Cerebellar cortex (tissue), 1 donor: ENCODE measurements at regions not wholly inside any gene's neighbourhood (a gene's known extent, or its start where the extent isn't known, plus 50 kb on each side); places are given as distances from the start of the nearest gene placed in this dataset.

Experiments
- DNase-seq: peaks from one replicate; pipeline ENCODE4 v3.0.0-alpha.2; 2015; ENCODE audit warnings: low spot score

DNA sequence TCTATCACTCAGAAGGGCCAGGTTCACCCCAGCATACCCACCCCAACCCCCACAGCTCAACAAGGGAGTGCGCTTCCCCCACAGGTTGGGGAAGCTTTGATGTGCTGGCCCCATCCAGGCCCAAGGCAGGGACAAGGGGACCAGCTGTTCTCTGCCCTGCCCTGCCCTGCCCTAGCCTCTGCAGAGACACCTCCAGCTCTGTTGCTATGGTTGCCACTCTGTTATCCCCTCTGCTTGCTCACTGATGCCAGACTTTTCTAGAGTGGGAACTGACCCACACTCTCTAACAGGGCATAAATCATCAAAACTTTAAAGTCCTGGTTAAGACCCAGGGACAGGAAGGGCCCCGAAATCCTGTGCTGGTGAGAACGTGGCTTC, 50.4 kb upstream of the ENPP7 start:
- DNase-seq, result no peak

DNA sequence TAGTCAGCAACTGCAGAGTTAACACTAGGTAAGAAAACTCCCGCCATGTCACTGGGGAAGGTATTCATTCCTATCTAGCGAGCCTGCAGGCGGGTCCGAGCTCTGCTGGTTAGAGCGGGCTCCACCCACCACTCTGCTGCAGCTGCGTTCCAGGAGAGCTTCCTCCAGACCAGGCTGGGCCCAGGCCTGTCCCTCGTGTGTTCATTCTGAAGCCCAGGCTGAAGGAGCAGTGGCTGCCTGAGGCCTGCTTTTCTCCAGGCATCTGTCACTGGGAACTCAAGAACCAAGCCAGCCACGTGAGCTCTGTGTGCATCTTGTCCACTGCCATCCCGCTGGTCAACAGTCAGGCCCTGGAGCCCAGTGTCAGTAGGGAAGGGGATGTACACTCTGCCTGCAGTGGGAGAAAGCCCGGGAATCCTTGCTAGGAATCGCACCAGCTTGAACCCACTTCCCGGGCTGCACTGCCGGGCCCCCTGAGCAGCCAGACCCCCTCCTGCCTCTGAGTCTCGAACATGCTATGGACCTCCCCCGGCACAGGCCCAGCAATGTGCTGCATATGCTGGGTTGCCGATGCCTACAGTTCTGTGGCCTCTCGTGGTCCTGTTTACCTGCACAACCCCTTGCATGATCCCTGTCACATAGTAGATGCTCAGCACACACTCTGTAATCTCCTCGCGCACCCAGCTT, 51.0 kb upstream of the ENPP7 start:
- DNase-seq, result no peak

DNA sequence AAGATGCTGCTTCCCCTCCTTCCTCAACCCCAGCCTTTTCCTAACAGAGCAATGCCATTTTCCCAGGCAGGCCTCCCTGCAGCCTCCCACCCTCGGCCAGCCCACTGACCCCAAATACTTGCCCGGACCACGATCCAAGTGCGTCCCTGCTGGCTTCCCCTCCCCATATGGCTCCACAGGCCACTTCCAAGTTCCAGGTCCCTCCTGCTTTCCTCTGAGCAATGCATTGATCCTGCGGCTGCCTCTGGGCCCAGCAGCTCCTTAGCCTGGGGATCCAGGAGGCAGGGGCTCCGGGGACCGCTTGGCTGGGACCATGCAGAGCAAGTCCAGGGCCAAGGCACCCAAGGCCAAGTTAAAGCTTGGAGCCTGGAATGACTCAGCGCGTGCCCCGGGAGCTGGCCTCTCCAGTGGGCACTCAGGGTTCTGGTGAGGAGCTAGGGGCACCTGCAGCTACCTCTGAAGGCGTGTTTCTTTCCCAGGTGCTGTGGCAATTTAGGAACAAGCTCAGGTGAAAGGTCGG, 51.9 kb upstream of the ENPP7 start:
- no peak for DNase-seq

DNA sequence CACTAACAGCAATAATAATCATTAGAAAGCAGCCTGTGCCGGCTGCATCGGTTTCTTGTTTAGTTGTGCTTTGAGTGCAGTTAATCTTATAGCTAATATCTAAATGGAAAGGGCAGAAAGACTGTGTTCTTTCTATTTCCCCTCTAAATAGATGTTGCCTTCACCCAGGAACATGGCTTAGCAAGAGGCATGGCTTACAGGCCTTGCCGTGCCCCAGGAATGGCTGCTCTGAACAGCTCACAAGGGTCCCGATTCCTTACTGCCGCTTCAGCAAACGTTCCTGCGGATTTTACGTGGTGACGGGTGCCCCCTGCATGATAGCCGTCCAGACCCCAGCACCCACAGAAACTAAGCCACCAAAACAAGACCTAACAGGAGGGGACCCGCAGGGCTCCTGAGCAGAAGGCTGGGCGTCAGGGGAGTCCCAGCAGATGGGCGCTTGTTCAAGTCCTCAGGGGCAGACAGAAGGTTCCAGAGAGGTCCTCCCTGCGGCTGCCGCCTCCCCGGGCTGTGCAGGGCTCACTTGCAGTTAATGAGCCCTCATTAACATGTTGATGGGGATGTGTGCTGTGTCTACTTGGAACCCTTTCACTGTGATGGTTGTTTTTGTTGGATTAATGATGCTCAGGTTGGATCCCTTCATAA, 52.5 kb upstream of the ENPP7 start:
- no peak for DNase-seq

DNA sequence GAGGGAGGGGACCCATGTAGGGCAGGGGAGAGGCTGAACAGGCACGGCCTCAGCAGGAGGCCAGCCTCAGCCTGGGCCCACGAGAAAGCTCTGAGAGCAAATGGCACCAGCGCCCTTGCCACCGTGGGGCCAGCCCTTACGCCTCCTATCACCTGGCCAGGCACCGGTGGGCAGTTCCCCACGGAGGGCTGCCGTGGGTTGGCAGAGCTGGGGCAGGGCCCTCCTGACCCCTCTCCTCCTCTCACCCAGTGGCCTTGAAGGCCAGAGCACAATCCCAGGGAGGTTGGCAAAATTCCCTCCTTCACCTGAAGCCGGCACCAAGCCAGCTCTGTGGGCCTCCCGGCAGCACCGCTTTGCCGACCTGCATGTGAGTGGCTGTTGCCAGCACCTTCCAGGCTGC, 53.1 kb upstream of the ENPP7 start:
- DNase-seq, result peak; percentile 33

DNA sequence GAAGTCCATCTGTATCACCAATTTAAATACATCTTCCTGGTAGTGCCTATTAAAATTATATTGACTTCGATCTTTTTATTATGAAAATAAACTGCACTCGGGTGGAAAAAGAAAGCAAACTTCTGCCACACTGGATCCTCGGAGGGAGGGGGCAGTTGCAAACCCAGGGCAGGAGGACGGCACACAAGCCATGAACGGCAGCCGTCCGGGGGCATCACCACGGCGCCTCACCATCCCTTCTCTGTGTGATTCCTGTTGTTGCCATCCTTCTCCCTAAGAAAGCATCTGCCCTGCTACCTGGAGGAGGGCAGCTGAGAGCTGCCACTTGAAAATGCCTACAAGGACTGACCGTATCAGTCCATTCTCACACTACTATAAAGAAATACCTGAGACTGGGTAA, 53.9 kb upstream of the ENPP7 start:
- DNase-seq, result no peak

DNA sequence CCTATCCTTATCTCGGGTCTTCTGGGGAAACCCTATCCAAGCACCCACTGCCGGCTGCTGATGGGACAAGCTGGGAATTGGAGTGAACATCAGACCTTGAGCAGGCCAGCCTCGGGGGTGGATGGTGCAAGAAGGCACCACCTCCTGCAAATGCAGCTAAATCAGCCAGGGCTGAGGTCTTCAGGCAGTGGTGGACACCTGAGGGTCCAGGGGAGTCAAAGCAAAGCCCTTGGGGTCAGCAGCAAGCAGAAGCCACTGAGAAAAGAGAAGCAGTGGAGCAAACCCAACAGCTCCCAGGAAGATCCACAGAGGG, 55.4 kb upstream of the ENPP7 start:
- no peak for DNase-seq

DNA sequence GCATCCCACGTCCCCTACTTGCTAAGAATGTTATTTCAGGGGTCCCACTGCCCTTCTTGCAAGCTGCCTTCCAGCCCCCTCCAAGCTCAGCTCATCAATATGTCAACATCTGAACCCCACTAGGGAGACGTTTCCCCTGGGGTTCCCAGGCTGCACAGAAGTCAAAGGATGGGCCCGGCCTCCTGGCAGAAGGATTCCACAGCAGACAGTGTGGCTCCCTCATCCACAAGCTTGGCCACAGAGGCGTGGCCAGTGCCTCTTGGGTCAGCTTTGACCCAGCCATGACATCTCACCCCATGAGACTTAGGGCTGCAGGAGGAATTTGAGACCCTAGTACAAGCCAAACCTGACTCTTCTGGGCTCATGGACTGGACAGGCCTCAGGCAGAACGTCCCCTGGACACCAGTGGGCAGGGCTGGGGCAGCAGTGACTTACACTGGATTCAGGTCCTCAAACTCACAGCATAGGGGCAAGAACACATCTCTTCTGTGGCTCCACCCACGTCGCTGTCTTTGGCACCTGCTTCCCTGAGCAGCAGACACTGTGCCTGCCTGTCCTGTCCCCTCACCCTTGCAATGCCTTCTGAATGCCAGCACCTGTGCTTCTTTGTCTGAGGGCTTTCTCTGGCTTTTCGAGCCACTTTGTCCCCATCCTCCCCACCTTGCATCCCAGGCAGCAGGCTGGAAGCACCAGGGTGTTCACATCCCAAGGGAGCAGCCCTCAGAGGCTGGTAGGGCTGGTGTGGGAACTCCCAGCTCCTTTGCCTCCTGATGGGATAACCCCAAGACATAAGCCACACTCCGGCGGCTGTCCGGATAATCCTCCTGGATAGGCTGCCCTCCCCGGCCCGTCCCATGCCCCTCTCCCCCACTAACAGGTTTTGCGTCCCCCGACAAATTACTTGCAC, 56.0 kb upstream of the ENPP7 start:
- DNase-seq, result no peak

DNA sequence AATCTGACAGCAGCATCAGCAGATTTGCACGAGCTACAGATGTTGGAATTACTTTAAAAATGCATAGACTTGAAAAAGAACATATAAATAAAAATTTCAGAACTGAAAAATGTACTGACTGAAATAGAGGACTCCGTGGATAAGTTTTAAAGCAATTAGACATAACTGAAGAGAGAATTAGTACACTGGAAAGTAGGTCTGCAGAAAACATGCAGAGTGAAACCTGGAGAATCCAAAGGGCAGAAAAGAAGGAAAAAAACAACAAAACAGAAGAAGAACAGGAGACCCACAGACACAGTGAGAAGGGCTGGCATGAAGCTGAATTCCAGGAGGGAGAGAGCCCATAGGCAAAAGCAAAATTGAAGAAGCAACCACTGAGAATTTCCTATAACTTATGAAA, 57.2 kb upstream of the ENPP7 start:
- DNase-seq, result no peak

DNA sequence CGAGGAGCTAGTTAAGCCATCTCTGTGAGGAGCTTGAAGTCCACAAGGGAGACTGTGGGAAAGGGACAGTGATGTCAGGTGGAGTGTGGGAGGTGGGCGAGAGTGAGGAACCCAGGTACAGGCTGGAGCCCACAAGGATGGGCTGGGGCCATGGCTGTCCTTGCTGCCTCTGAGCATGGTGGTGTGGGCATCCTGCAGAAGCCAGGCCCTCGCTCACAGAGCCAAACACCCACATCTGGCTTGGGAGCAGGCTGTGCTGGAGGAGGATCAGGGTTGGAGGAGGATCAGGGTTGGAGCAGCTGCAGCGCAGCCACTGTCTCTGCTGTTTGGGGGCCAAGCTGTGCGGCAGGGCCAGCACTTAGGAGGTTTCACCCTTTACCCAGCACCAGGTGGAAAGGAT, 58.2 kb upstream of the ENPP7 start:
- DNase-seq, result no peak

DNA sequence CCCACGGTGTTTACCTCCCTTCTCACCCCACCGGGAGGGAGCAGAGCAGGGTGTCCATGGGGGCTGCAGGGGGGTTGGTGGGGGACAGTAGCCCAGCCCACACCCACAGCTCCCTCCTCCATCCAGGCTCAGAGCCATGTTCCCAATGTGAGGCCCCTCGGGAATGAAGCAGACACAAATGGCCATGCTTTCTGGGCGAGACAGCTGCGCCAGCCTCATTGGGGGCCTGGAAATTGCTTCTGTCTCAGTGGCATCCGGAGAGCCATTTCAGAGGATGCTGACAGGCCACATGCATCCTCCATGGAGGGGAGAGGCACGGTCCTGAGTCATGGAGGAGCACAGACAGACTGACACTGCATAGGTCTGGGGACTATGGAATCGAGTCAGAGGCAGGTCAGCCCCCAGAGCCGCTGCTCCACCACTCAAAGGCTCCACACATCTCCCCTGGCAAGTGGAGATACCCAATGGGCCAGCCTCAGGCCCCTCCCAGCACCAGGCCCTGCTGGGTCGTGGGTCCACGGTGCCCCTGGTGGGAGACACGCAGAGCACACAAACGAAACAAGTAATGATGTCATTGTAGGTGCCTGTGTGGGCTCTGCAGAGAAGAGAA, 59.6 kb upstream of the ENPP7 start:
- no peak for DNase-seq

DNA sequence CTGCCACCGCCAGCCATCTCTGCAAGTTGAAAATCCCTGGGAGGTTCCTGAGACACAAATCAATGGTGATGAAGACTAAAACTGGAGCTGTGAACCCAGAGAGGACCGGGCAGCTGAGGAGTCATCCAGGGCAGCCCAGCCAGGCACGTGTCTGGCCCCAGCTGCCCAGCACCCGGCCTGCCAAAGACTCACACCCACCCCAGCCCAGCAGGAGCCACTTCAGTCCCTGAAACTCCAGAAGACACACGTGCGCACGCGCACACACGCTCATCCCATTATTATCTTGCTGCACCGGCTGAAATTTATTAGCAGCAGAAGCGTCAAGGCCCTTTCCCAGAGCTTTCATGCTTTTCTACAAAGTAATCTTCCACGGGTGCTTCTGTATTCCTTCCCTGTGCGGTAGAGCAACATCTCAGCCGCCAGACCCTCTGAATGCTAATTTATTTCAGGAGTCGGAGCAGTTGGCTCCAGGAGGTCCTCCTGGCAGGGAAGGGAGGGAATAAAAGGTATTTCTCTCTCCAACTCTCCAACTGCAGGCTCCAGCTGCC, 59.8 kb upstream of the RBFOX3 start:
- DNase-seq, result no peak

DNA sequence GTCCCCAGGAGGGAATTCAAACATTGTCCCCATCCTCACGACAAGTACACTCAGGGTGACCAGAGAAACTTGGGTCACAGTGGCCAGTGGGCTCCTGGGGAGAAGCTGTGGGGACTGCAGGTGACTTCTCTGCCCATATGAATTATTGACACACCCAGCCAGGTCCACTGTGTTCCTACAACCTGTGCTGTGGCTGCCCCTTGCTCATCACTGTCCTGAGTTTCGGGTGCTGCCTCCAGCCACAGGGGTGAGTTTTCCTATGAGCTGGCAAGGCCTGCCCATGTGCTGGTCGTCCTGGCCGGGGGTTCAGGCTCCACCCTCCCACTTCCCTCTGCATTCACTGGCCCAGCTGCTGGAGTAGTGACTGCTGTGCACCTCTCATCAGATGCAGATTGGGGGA, 59.0 kb upstream of the RBFOX3 start:
- DNase-seq, result no peak

DNA sequence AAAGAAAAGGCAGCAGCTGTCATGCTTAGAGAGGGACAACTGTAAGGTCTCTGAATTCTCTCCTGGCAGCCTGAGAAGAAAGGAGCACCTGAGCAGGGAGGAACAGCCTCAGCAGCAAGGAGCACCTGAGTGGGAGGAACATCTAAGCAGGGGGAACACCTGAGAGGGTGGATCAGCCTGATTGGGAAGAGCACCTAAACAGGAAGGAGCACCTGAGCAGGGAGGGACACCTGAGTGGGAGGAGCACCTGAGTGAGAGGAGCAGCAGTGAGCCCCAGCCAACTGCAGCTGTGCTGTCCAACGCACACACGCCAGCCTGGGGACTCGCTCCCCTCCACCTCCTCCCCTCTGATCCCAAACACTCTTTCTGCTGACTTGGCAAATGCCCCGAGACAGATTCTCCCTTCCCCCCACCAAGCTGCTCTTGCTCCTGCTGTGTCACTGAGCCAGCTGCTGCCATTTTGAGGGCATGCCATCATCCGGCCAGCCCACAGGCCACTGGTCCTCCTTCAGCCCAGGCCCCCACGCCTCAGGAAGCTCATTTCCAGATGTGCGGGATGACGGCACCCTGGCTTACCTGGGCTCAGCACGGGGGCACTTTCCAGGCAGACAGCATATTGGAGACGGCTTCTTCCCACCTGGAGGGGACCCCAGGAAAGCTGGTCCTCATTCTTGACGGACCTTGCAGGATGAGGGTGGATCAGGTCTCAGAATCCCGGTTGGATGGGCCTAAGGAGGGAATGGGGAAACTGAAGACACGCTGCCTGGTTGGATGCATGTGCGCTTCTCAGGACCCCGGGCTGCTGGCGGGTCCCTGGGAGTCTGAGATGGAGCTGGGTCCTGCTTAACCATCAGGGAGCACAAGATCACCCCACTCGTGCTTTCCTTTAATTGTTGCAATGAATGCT, 57.7 kb upstream of the RBFOX3 start:
- no peak for DNase-seq

DNA sequence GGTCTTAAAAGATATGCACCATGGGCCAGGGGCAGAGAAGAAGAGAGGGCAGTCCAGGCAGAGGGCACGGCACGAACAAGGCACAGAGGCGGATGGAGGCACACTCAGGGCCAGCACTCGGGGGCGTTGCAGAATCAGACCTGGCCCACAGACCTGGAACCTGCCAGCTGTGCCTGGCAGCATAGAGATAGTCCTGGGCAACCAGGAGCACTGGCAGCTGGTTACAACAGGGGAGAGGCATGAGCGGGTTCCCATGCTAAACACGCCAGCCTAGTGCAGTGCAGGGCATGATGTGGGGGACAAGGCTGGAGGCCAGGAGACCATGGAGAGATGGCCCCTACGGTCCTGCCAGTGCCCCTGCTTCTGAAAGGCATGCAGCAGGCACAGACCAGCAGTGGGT, 56.9 kb upstream of the RBFOX3 start:
- DNase-seq, result no peak

DNA sequence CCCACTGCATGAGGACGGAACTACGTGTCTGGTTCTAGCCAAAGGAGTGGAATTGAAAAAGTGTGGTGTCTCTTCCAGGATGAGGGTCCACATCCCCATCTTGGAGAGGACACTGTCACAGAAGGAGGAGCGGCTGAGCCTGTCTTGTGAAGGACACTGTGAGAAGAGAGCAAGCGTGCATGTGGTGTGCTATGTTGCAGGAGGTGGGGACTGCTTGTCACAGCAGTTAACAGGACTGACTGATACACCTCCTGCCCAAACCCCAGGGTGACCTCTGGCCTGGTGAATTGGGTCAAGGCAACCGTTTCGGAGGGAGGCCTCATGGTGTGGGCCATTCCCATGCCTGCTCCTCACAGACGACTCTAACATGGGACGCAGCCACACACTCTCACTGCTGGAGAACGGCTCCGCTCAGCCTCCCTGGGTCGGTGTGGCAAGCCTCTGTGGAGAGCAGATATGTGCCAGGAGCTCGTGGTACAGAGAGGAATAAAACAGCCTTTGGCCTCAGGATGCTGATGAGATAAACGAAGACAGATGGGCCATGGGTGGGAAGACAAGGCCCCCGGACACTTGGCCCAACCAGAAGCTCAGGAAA, 56.4 kb upstream of the RBFOX3 start:
- DNase-seq, result no peak

DNA sequence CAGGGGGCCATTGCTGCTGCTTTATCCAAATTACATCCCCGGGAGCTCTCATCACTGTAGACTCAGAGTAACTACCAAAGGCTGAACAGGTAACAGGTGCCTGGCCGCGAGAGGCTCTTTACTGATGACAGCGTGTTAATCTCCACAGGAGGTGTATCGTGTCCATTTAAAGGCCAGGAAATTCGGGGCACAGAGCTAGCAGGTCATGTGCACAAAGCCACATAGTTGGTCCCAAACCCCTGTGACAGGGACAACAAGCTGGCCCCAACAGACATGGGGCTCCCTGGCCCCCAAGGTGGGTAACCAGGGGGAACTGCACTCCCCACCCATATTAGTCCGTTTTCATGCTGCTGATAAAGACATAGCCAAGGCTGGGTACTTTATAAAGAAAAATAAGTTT, 55.3 kb upstream of the RBFOX3 start:
- no peak for DNase-seq

DNA sequence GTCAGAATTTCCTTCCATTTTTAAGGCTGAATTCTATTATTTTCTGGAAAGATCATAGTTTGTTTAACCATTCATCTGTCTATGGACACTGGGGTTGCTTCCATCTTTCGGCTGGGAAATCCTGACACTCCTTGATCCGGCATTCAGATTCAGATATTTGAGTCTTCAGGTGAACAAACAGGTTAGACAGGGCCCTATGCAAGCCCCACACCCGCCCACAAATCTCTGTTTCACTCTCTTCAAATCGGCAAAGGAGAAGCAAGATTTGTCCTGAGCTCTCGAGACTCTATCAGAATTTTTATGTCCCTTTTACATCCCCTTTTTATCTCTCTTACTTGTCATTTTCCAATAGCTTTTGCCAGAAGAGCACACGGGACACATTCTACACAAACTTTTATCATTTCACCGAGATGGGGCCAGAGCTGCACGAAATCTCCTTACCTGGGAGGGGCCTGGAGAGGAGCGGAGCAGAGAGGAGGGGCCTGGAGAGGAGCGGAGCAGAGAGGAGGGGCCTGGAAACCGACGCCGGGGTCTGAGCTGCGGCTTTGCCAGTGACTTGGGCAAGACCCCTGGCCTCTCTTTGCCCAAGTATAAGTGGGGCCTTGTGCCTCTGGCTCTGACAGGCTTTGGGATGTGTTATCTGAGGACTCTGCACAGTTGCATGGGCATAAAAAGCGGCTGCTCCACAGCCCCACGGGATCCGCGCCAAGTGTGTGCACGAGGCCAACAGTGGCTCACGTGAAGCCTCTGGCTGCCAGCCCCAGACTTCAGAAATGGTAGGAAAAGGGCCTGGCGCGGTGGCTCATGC, 54.3 kb upstream of the RBFOX3 start:
- peak; percentile 76 for DNase-seq

DNA sequence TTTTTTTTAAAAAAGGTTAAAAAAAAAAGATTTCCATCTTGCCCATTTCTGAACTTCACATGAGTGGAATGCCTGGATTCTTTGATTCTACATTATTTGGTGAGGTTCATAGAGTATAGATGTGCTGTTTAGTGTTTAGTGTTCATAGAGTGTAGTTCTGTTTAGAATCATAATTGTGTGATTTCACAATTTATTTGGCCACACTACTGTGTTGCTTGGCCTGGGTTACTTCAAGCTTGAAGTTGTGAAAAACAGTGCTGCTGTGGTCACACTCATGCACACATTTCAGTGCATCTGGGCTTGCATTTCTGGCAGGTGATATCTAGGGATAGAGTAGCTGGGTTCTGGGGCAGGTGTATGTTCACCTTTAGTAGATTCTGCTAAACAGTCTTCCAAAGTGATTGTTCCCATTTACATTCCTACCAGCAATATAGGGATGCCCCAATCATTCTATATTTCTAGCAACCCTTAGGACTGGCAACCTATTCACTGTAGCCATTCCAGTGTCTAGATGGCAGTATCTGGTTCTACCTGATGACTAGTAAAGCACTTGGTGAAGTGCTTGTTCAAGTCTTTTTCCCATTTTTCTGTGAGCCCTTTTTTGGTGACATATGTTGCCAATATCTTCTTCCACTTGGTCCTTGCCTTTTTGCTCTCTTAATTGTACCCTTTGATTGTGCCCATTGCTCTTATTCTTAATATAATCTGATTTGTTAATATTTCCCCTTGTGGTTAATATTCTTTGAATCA, 50.6 kb upstream of the RBFOX3 start:
- DNase-seq, result no peak
